ENCODE measurements at regions not wholly inside any gene's neighbourhood (a gene's known extent, or its start where the extent isn't known, plus 50 kb on each side); places are given as distances from the start of the nearest gene placed in this dataset.

- H3K36me3 ChIP-seq: no peaks in the 10 kb centered on the region
- H3K4me3 ChIP-seq: no peak overlapping the region
- H3K27ac ChIP-seq: no peak overlapping the region
- no peaks in the 10 kb centered on the region for H3K27me3 ChIP-seq
- DNase-seq (ENCODE audit: low read depth in 1 of 2, low spot score in 1 of 2): no peak
- H3K4me1 ChIP-seq (ENCODE audit: low read depth): no peaks in the 10 kb centered on the region
- no peaks in the 10 kb centered on the region for H3K9me3 ChIP-seq (ENCODE audit: low read depth)
- TF ChIP-seq CTCF (IDR thresholded peaks at IDR 0.05; ENCODE audit: low read depth, low read length): no peak
These were observed 96.3 kb downstream of the BMP2 start for GRCh38 chr20:6863798-6864201.

- no peak overlapping the region for H3K27ac ChIP-seq
- no peak for TF ChIP-seq CTCF (IDR thresholded peaks at IDR 0.05; ENCODE audit: low read depth, low read length)
- no peak for DNase-seq (ENCODE audit: low read depth in 1 of 2, low spot score in 1 of 2)
- no peak overlapping the region for H3K4me3 ChIP-seq
- H3K9me3 ChIP-seq (ENCODE audit: low read depth): no peaks in the 10 kb centered on the region
- H3K27me3 ChIP-seq: no peaks in the 10 kb centered on the region
- H3K36me3 ChIP-seq: no peaks in the 10 kb centered on the region
- no peaks in the 10 kb centered on the region for H3K4me1 ChIP-seq (ENCODE audit: low read depth)
These were observed 97.3 kb downstream of the BMP2 start for GRCh38 chr20:6864740-6865139.

- H3K27me3 ChIP-seq: no peaks in the 10 kb centered on the region
- no peaks in the 10 kb centered on the region for H3K36me3 ChIP-seq
- H3K9me3 ChIP-seq (ENCODE audit: low read depth): no peaks in the 10 kb centered on the region
- no peak for TF ChIP-seq CTCF (IDR thresholded peaks at IDR 0.05; ENCODE audit: low read depth, low read length)
- H3K27ac ChIP-seq: no peak overlapping the region
- H3K4me3 ChIP-seq: no peak overlapping the region
- peak in 1 of 2 donors; percentile 23 for DNase-seq (ENCODE audit: low read depth in 1 of 2, low spot score in 1 of 2)
- H3K4me1 ChIP-seq (ENCODE audit: low read depth): no peaks in the 10 kb centered on the region
These were observed 99.3 kb downstream of the BMP2 start for GRCh38 chr20:6866741-6867140.

GRCh38 chr20:6868861-6869260 lies 101.4 kb downstream of the BMP2 start:
- H3K36me3 ChIP-seq: no peaks in the 10 kb centered on the region
- no peak for TF ChIP-seq CTCF (IDR thresholded peaks at IDR 0.05; ENCODE audit: low read depth, low read length)
- H3K27ac ChIP-seq: no peak overlapping the region
- H3K9me3 ChIP-seq (ENCODE audit: low read depth): no peaks in the 10 kb centered on the region
- DNase-seq (ENCODE audit: low read depth in 1 of 2, low spot score in 1 of 2): no peak
- H3K4me3 ChIP-seq: no peak overlapping the region
- H3K4me1 ChIP-seq (ENCODE audit: low read depth): no peaks in the 10 kb centered on the region
- H3K27me3 ChIP-seq: no peaks in the 10 kb centered on the region

DNA sequence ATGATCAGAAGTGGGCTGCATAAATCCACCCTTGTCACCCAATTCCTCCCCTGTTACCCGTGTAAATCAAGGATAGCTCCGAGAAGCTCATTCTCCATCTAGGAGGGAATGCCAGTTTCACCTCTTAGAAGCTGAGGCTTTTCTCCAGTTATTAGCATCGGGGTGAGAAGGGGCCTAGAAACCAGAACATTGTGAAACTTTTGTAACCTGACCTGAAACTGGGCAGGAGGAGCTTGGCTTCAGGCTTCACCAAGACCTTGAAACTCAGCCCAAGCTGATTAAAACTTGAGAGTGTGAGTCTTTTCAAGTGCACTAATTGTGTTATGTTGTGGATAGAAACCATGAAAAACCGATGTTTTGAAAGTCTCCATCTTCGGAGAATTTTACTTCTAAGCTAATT lies 103.1 kb downstream of the BMP2 start:
- no peak for TF ChIP-seq CTCF (IDR thresholded peaks at IDR 0.05; ENCODE audit: low read depth, low read length)
- Histone ChIP-seq H3K9me3 (ENCODE audit: low read depth) (no peaks in the 10 kb centered on the region), H3K4me1 (ENCODE audit: low read depth) (no peaks in the 10 kb centered on the region), H3K27ac (no peak overlapping the region), H3K4me3 (no peak overlapping the region), H3K27me3 (no peaks in the 10 kb centered on the region), H3K36me3 (no peaks in the 10 kb centered on the region)
- DNase-seq (ENCODE audit: low read depth in 1 of 2, low spot score in 1 of 2): no peak

GRCh38 chr20:6877633-6878032 lies 110.1 kb downstream of the BMP2 start:
- peaks cover 5% of the 10 kb centered on the region for H3K4me1 ChIP-seq (ENCODE audit: low read depth)
- no peak for TF ChIP-seq CTCF (IDR thresholded peaks at IDR 0.05; ENCODE audit: low read depth, low read length)
- H3K27me3 ChIP-seq: no peaks in the 10 kb centered on the region
- no peaks in the 10 kb centered on the region for H3K9me3 ChIP-seq (ENCODE audit: low read depth)
- H3K4me3 ChIP-seq: no peak overlapping the region
- no peak for DNase-seq (ENCODE audit: low read depth in 1 of 2, low spot score in 1 of 2)
- H3K36me3 ChIP-seq: no peaks in the 10 kb centered on the region
- H3K27ac ChIP-seq: no peak overlapping the region

All from cardiac muscle cell (in vitro differentiated cells and primary cell).